H1 (cell line): ENCODE measurements at regions not wholly inside any gene's neighbourhood (a gene's known extent, or its start where the extent isn't known, plus 50 kb on each side); places are given as distances from the start of the nearest gene placed in this dataset.

Experiments used
- CTCF ChIA-PET: fragments of 300-600 bp; sonication (Branson Sonifier 250); formaldehyde crosslinking; loops from one replicate; lab custom pipeline; 2021; ENCODE audit not compliant: partially characterized antibody; lab: Charles Lee
- POLR2A ChIA-PET: fragments of 300-600 bp; sonication (Branson Sonifier 250); formaldehyde crosslinking; loops from one replicate; lab custom pipeline; 2021; ENCODE audit warnings: inconsistent platforms; ENCODE audit not compliant: partially characterized antibody; lab: Charles Lee
- DNase-seq, 2 experiments: peaks; one replicate each; pipeline versions ENCODE4 v3.0.0 to v3.0.0-alpha.2; 2010 to 2022; ENCODE audit warnings: low spot score in 2 of 2, low read depth in 1 of 2, mixed read lengths in 1 of 2
- FAIRE-seq: peaks from 2 replicates; lab custom pipeline; 2011; peaks lifted over from hg19 to GRCh38; lab: Jason Lieb, UNC
- H2AFZ ChIP-seq: 2 replicates; pipeline ENCODE4 v1.8.1; 2012; ENCODE audit warnings: low read length, inconsistent platforms
- H2AK5ac ChIP-seq: 2 replicates; pipeline ENCODE4 v1.6.1; 2013; ENCODE audit warnings: low read depth, low read length
- H2BK120ac ChIP-seq: replicated peaks from 2 replicates; pipeline ENCODE3; 2013; ENCODE audit warnings: low read depth, low read length, inconsistent platforms
- H2BK12ac ChIP-seq: 2 replicates; pipeline ENCODE4 v1.6.1; 2013; ENCODE audit warnings: low read depth, low read length
- H2BK15ac ChIP-seq: 2 replicates; pipeline ENCODE4 v1.6.1; 2013; ENCODE audit warnings: low read length
- H2BK20ac ChIP-seq: 2 replicates; pipeline ENCODE4 v1.6.1; 2013; ENCODE audit warnings: low read length
- H2BK5ac ChIP-seq: 2 replicates; pipeline ENCODE4 v1.6.1; 2013; ENCODE audit warnings: low read depth, low read length
- H3K14ac ChIP-seq: 2 replicates; pipeline ENCODE4 v1.6.1; 2013; ENCODE audit warnings: inconsistent platforms; ENCODE audit not compliant: insufficient read length
- H3K18ac ChIP-seq: 2 replicates; pipeline ENCODE4 v1.6.1; 2013; ENCODE audit warnings: low read length; ENCODE audit errors: extremely low read depth
- H3K23ac ChIP-seq: 2 replicates; pipeline ENCODE4 v1.6.1; 2013; ENCODE audit warnings: inconsistent platforms; ENCODE audit not compliant: insufficient read length
- H3K23me2 ChIP-seq: 2 replicates; pipeline ENCODE4 v1.6.1; 2013; ENCODE audit warnings: low read depth, low read length
- H3K27ac ChIP-seq: 2 replicates; pipeline ENCODE4 v1.6.1; 2011; ENCODE audit warnings: low read depth, low read length, inconsistent platforms
- H3K27me3 ChIP-seq, 4 experiments: replicated peaks in 1 of 4; 1 replicate in 1 of 4; 2 replicates in 3 of 4; pipeline versions ENCODE4 v1.6.1 to v1.8.1; 2011 to 2013; ENCODE audit warnings: low read length in 3 of 4, mild to moderate bottlenecking in 3 of 4, inconsistent platforms in 2 of 4, mixed read lengths in 2 of 4, moderate library complexity in 1 of 4; ENCODE audit not compliant: control insufficient read depth in 3 of 4, insufficient read depth in 3 of 4; ENCODE audit errors: extremely low read depth in 1 of 4
- H3K36me3 ChIP-seq, 4 experiments: 2 replicates each; pipeline versions ENCODE4 v1.6.1 to v1.8.1; 2011 to 2013; ENCODE audit warnings: mild to moderate bottlenecking in 4 of 4, low read length in 3 of 4, moderate library complexity in 2 of 4, control low read depth in 1 of 4, inconsistent platforms in 1 of 4; ENCODE audit not compliant: insufficient read depth in 4 of 4, control insufficient read depth in 2 of 4
- H3K4ac ChIP-seq: replicated peaks from 2 replicates; pipeline ENCODE3; 2013; ENCODE audit warnings: low read length, low read depth, mixed read lengths, inconsistent platforms; ENCODE audit not compliant: insufficient read length
- H3K4me1 ChIP-seq, 4 experiments: replicated peaks in 1 of 4; 1 replicate in 1 of 4; 2 replicates in 3 of 4; pipeline versions ENCODE4 v1.6.1 to v1.8.1; 2011 to 2013; ENCODE audit warnings: low read length in 3 of 4, inconsistent platforms in 2 of 4, mixed read lengths in 1 of 4; ENCODE audit not compliant: insufficient read depth in 4 of 4, control insufficient read depth in 3 of 4
- H3K4me2 ChIP-seq, 2 experiments: 2 replicates each; pipeline versions ENCODE4 v1.6.1 to v1.8.1; 2011 to 2013; ENCODE audit warnings: low read depth in 2 of 2, low read length in 2 of 2, control low read depth in 1 of 2, inconsistent platforms in 1 of 2, mild to moderate bottlenecking in 1 of 2; ENCODE audit not compliant: insufficient read depth in 1 of 2
- H3K4me3 ChIP-seq, 4 experiments: fragments of 200-600, 300-600 bp in 1 of 4; sonication (generic), shearing (Covaris generic), sonication (Bioruptor Twin) in 1 of 4; 2 replicates each; pipeline versions ENCODE4 v1.5.1 to v1.8.1; 2011 to 2016; ENCODE audit warnings: low read length in 4 of 4, low read depth in 3 of 4, control low read depth in 2 of 4, inconsistent platforms in 2 of 4, mild to moderate bottlenecking in 2 of 4, mixed read lengths in 1 of 4, moderate library complexity in 1 of 4; ENCODE audit not compliant: insufficient read depth in 2 of 4; ENCODE audit errors: extremely low read depth in 1 of 4
- H3K56ac ChIP-seq: replicated peaks from 2 replicates; pipeline ENCODE3; 2013; ENCODE audit warnings: low read depth, mild to moderate bottlenecking, mixed read lengths, low read length, inconsistent platforms; ENCODE audit not compliant: insufficient read length
- H3K79me1 ChIP-seq: 2 replicates; pipeline ENCODE4 v1.6.1; 2013; ENCODE audit warnings: low read depth, low read length, control low read depth
- H3K79me2 ChIP-seq, 2 experiments: 2 replicates each; pipeline versions ENCODE4 v1.6.1 to v1.8.1; 2012 to 2013; ENCODE audit warnings: low read length in 2 of 2, mild to moderate bottlenecking in 2 of 2, inconsistent platforms in 1 of 2; ENCODE audit not compliant: insufficient read depth in 2 of 2, control insufficient read depth in 1 of 2
- H3K9ac ChIP-seq, 4 experiments: replicated peaks in 1 of 4; 1 replicate in 1 of 4; 2 replicates in 3 of 4; pipeline versions ENCODE4 v1.6.1 to v1.8.1; 2011 to 2013; ENCODE audit warnings: low read depth in 3 of 4, low read length in 3 of 4, control low read depth in 2 of 4, mild to moderate bottlenecking in 2 of 4, moderate library complexity in 2 of 4, inconsistent platforms in 1 of 4; ENCODE audit errors: extremely low read depth in 1 of 4
- H3K9me3 ChIP-seq, 2 experiments: 2 replicates each; pipeline versions ENCODE4 v1.6.1 to v1.8.1; 2012 to 2013; ENCODE audit warnings: mild to moderate bottlenecking in 2 of 2, moderate library complexity in 2 of 2, control low read depth in 1 of 2, inconsistent platforms in 1 of 2, low read depth in 1 of 2, low read length in 1 of 2, mixed read lengths in 1 of 2; ENCODE audit not compliant: insufficient read depth in 2 of 2
- H4K20me1 ChIP-seq, 2 experiments: replicated peaks in 1 of 2; 2 replicates each; pipeline versions ENCODE3 to v1.8.1; 2011 to 2013; ENCODE audit warnings: inconsistent platforms in 2 of 2, low read length in 2 of 2, mild to moderate bottlenecking in 1 of 2; ENCODE audit not compliant: insufficient read depth in 2 of 2, control insufficient read depth in 1 of 2
- H4K5ac ChIP-seq: 2 replicates; pipeline ENCODE4 v1.6.1; 2013; ENCODE audit warnings: low read length, low read depth, mixed read lengths, inconsistent platforms; ENCODE audit not compliant: insufficient read length
- H4K8ac ChIP-seq: 2 replicates; pipeline ENCODE4 v1.8.0; 2013; ENCODE audit warnings: mild to moderate bottlenecking, moderate library complexity, low read length, inconsistent platforms; ENCODE audit not compliant: insufficient read depth; ENCODE audit errors: extremely low read depth
- H4K91ac ChIP-seq: replicated peaks from 2 replicates; pipeline ENCODE3; 2013; ENCODE audit warnings: low read length, mixed read lengths, inconsistent platforms; ENCODE audit not compliant: insufficient read length
- BRCA1 ChIP-seq: IDR thresholded peaks from 2 replicates; pipeline ENCODE4 v1.6.1; 2012; ENCODE audit warnings: low read depth, low read length, improper control_type of control experiment
- KDM4A ChIP-seq: IDR thresholded peaks from one replicate; pipeline ENCODE4 v1.7.1; 2012; ENCODE audit warnings: low read depth, mild to moderate bottlenecking, moderate library complexity, low read length, inconsistent platforms; ENCODE audit not compliant: severe bottlenecking
- NANOG ChIP-seq: IDR thresholded peaks from 2 replicates; pipeline ENCODE4 v1.6.1; 2011; ENCODE audit warnings: low read length, low read depth, mild to moderate bottlenecking, inconsistent platforms; ENCODE audit not compliant: insufficient read depth, poor library complexity, severe bottlenecking
- RBBP5 ChIP-seq: IDR thresholded peaks from 2 replicates; pipeline ENCODE4 v1.7.1; 2012; ENCODE audit warnings: low read depth, mild to moderate bottlenecking, inconsistent platforms, low read length, moderate library complexity, borderline replicate concordance
- RNF2 ChIP-seq: fragments of 200-900, 300-1000 bp; sonication (generic); IDR thresholded peaks from 2 replicates; pipeline ENCODE4 v1.7.1; 2016; ENCODE audit warnings: borderline replicate concordance, low read depth, mild to moderate bottlenecking, antibody characterized with exemption, low read length; ENCODE audit not compliant: poor library complexity, severe bottlenecking; ENCODE audit errors: missing control alignments
- SIN3A ChIP-seq, 2 experiments: IDR thresholded peaks in 1 of 2; conservative IDR thresholded peaks in 1 of 2; 2 replicates each; pipeline ENCODE4 v1.6.1; 2011 to 2012; ENCODE audit warnings: low read length in 2 of 2, improper control_type of control experiment in 1 of 2, low read depth in 1 of 2, mild to moderate bottlenecking in 1 of 2
- TCF12 ChIP-seq: IDR thresholded peaks from 2 replicates; pipeline ENCODE4 v1.6.1; 2011; ENCODE audit warnings: low read depth, mild to moderate bottlenecking, low read length
- TEAD4 ChIP-seq: IDR thresholded peaks from 2 replicates; pipeline ENCODE4 v1.6.1; 2012; ENCODE audit warnings: low read depth, low read length, inconsistent platforms, mixed read lengths
- WGBS, 2 experiments: shearing (Covaris generic) in 1 of 2; methylation state at CpG; one replicate each; pipeline versions ENCODE4 v1.1.6 to v1.1.7; 2013 to 2015; ENCODE audit warnings: low lambda C conversion rate in 2 of 2, mixed read lengths in 2 of 2, inconsistent platforms in 1 of 2, low coverage in 1 of 2, missing lambda C conversion rate in 1 of 2; ENCODE audit not compliant: insufficient replicate concordance in 2 of 2, insufficient coverage in 1 of 2, insufficient read length in 1 of 2; ENCODE audit errors: extremely low coverage in 1 of 2, missing lambda C conversion rate in 1 of 2; 5-methylcytosine and 5-hydroxymethylcytosine counted together

- no peak overlapping the region for H4K91ac ChIP-seq
- H3K14ac ChIP-seq, result no peak overlapping the region
- no peak overlapping the region for H3K9ac ChIP-seq
- H3K79me2 ChIP-seq, result no peaks in the 10 kb centered on the region
- CTCF ChIA-PET, result interaction anchor here (1.0 to 1.6 kb wide), 3 partner anchors 15 to 157 kb away, joined by 3 read pairs; no protein-coding TSS in a partner anchor
- H4K20me1 ChIP-seq, result no peaks in the 10 kb centered on the region
- FAIRE-seq (no peak), DNase-seq (no peak)
- H3K79me1 ChIP-seq, result no peaks in the 10 kb centered on the region
- no peaks in the 10 kb centered on the region; a peak in 1 of 7 replicates for H3K4me1 ChIP-seq
- no peak overlapping the region for H3K27ac ChIP-seq
- H2BK15ac ChIP-seq, result no peak overlapping the region
- no peak overlapping the region for H4K5ac ChIP-seq
- no peaks in the 10 kb centered on the region for H3K27me3 ChIP-seq
- WGBS, 2 experiments, result 96% methylated on average over 5 of the region's 5 CpGs; no CpG with 5 or more reads in 1 of the 2 experiments
- H2BK5ac ChIP-seq, result no peak overlapping the region
- POLR2A ChIA-PET, result no interaction called here
- H3K23me2 ChIP-seq, result no peaks in the 10 kb centered on the region
- no peak overlapping the region for H4K8ac ChIP-seq
- H3K4ac ChIP-seq, result no peak overlapping the region
- H2BK20ac ChIP-seq, result no peak overlapping the region
- H3K56ac ChIP-seq, result no peak overlapping the region
- no peak overlapping the region for H2AFZ ChIP-seq
- peaks cover 3 to 10% of the 10 kb centered on the region in 2 experiments; a peak in 1 of 4 replicates for H3K9me3 ChIP-seq
- no peaks in the 10 kb centered on the region for H3K36me3 ChIP-seq
- no peak overlapping the region for H2BK120ac ChIP-seq
- H3K23ac ChIP-seq, result no peak overlapping the region
- TF ChIP-seq RNF2, result no peak
- TF ChIP-seq KDM4A, result no peak
- no peak for TF ChIP-seq TCF12
- TF ChIP-seq TEAD4, result no peak
- TF ChIP-seq RBBP5, result no peak
- TF ChIP-seq NANOG, result no peak
- TF ChIP-seq BRCA1, result no peak
- TF ChIP-seq SIN3A (conservative IDR thresholded peaks at IDR 0.05 in 1 of 2, IDR thresholded peaks at IDR 0.05 in 1 of 2; ENCODE audit: low read depth in 1 of 2, low read length in 2 of 2), result no peak
- no peak overlapping the region for H3K18ac ChIP-seq
- H3K4me3 ChIP-seq, result no peak overlapping the region
- H2AK5ac ChIP-seq, result no peak overlapping the region
- H3K4me2 ChIP-seq, result no peak overlapping the region
- no peak overlapping the region for H2BK12ac ChIP-seq
Measured at GRCh38 chr11:33530815-33531214, 169.8 kb downstream of the C11orf91 start.
